ENCODE measurements at regions not wholly inside any gene's neighbourhood (a gene's known extent, or its start where the extent isn't known, plus 50 kb on each side); places are given as distances from the start of the nearest gene placed in this dataset.
"Not testable (repeated sequence)": the region's sequence is repeated elsewhere in the genome, so short reads cannot be mapped to it uniquely, and the experiment has no call there.

- not testable (repeated sequence) for H3K4me3 ChIP-seq (ENCODE audit: low read depth, low read length); DNase-seq (ENCODE audit: low read depth)
Observed at GRCh38 chr2:87956613-87957012, 59.7 kb downstream of the RNU2-63P start.

- DNase-seq (ENCODE audit: low read depth); H3K4me3 ChIP-seq (ENCODE audit: low read depth, low read length): not testable (repeated sequence)
Observed at GRCh38 chr2:87949008-87949407, 67.3 kb downstream of the RNU2-63P start.

GRCh38 chr2:87946644-87947370 is 69.5 kb downstream of the RNU2-63P start:
- DNase-seq (ENCODE audit: low read depth); H3K4me3 ChIP-seq (ENCODE audit: low read depth, low read length): not testable (repeated sequence)

- not testable (repeated sequence) for H3K4me3 ChIP-seq (ENCODE audit: low read depth, low read length); DNase-seq (ENCODE audit: low read depth)
Observed at GRCh38 chr2:87939299-87939698, 77.0 kb downstream of the RNU2-63P start.

- DNase-seq (ENCODE audit: low read depth): not testable (repeated sequence)
Observed at GRCh38 chr2:87919023-87919665, 93.5 kb upstream of the RGPD2 start.

GRCh38 chr2:87917194-87917593 is 91.6 kb upstream of the RGPD2 start:
- DNase-seq (ENCODE audit: low read depth); H3K4me3 ChIP-seq (ENCODE audit: low read depth, low read length): not testable (repeated sequence)

More at GRCh38 chr2:87919023-87919665, 93.5 kb upstream of the RGPD2 start:
- not testable (repeated sequence) for H3K4me3 ChIP-seq (ENCODE audit: low read depth, low read length)

- DNase-seq (ENCODE audit: low read depth); H3K4me3 ChIP-seq (ENCODE audit: low read depth, low read length): not testable (repeated sequence)
Observed at GRCh38 chr2:87910848-87911247, 85.3 kb upstream of the RGPD2 start.

- not testable (repeated sequence) for H3K4me3 ChIP-seq (ENCODE audit: low read depth, low read length); DNase-seq (ENCODE audit: low read depth)
Observed at GRCh38 chr2:87909042-87909441, 83.4 kb upstream of the RGPD2 start.

- not testable (repeated sequence) for H3K4me3 ChIP-seq (ENCODE audit: low read depth, low read length); DNase-seq (ENCODE audit: low read depth)
Observed at GRCh38 chr2:87907556-87908099, 82.0 kb upstream of the RGPD2 start.

- DNase-seq (ENCODE audit: low read depth): peak; percentile 10
- not testable (repeated sequence) for H3K4me3 ChIP-seq (ENCODE audit: low read depth, low read length)
Observed at GRCh38 chr2:87903242-87904114, 77.9 kb upstream of the RGPD2 start.

- not testable (repeated sequence) for H3K4me3 ChIP-seq (ENCODE audit: low read depth, low read length); DNase-seq (ENCODE audit: low read depth)
Observed at GRCh38 chr2:87883659-87884058, 58.1 kb upstream of the RGPD2 start.

All from fibroblast of villous mesenchyme (primary cell).